GM10266 (cell line): ENCODE measurements at regions not wholly inside any gene's neighbourhood (a gene's known extent, or its start where the extent isn't known, plus 50 kb on each side); places are given as distances from the start of the nearest gene placed in this dataset.
"Not testable (repeated sequence)": the region's sequence is repeated elsewhere in the genome, so short reads cannot be mapped to it uniquely, and the experiment has no call there.

Experiments used
- DNase-seq: peaks from one replicate; pipeline ENCODE4 v3.0.0; 2012; ENCODE audit errors: extremely low spot score
- CTCF ChIP-seq: IDR thresholded peaks from 2 replicates; pipeline ENCODE4 v1.5.1; 2012; ENCODE audit warnings: mild to moderate bottlenecking, low read depth; ENCODE audit not compliant: control insufficient read depth, insufficient read depth; ENCODE audit errors: missing control alignments

- no peak for DNase-seq
- no peak for TF ChIP-seq CTCF
Measured at GRCh38 chr12:116376354-116377193, 99.1 kb upstream of the MED13L start.

GRCh38 chr12:116377194-116377571, 99.7 kb upstream of the MED13L start:
- DNase-seq = not testable (repeated sequence)

GRCh38 chr12:116378002-116378401, 100.5 kb upstream of the MED13L start:
- no peak for DNase-seq
- TF ChIP-seq CTCF = no peak

- no peak for TF ChIP-seq CTCF
- DNase-seq = no peak
Measured at GRCh38 chr12:116380108-116380507, 102.6 kb upstream of the MED13L start.

GRCh38 chr12:116380740-116381139, 103.2 kb upstream of the MED13L start:
- DNase-seq = not testable (repeated sequence)

- no peak for DNase-seq
- no peak for TF ChIP-seq CTCF
Measured at GRCh38 chr12:116381240-116381743, 103.8 kb upstream of the MED13L start.

GRCh38 chr12:116381744-116382685, 104.5 kb upstream of the MED13L start:
- DNase-seq = no peak
- TF ChIP-seq CTCF = no peak

GRCh38 chr12:116382686-116383530, 105.4 kb upstream of the MED13L start:
- no peak for TF ChIP-seq CTCF
- no peak for DNase-seq
